GM12878 (cell line): ENCODE measurements at regions not wholly inside any gene's neighbourhood (a gene's known extent, or its start where the extent isn't known, plus 50 kb on each side); places are given as distances from the start of the nearest gene placed in this dataset.

Source experiments
- ATAC-seq: fragments of 200-7000 bp; cut with Tn5 transposase; 3 replicates; pipeline ENCODE4 v1.9.1; 2020; ENCODE audit warnings: mild to moderate bottlenecking, moderate library complexity
- BruUV-seq: library from RNA; stranded (reverse); fragments of 400-500 nt; replicated peaks from 2 replicates; lab custom pipeline; 2021; lab: Mats Ljungman, UMichigan
- CTCF ChIA-PET: fragments of 300-600 bp; sonication (Branson Sonifier 250); formaldehyde crosslinking; extraction: SDS; loops from one replicate; lab custom pipeline; 2021; ENCODE audit warnings: inconsistent platforms; lab: Yijun Ruan, JAX
- POLR2A ChIA-PET: fragments of 350-600 bp; formaldehyde crosslinking; extraction: SDS; loops from one replicate; lab custom pipeline; 2021; ENCODE audit warnings: inconsistent platforms; lab: Charles Lee
- RAD21 ChIA-PET: fragments of 300-600 bp; sonication (Branson Sonifier 250); formaldehyde crosslinking; loops from one replicate; lab custom pipeline; 2023; ENCODE audit warnings: antibody characterized with exemption; ENCODE audit not compliant: unreplicated experiment; lab: Charles Lee
- SMC1A ChIA-PET: fragments of 300-600 bp; sonication (Branson Sonifier 250); formaldehyde crosslinking; loops from one replicate; lab custom pipeline; 2023; ENCODE audit not compliant: unreplicated experiment, uncharacterized antibody; lab: Charles Lee
- DNase-seq: peaks from one replicate; pipeline ENCODE4 v3.0.0-alpha.2; 2011; ENCODE audit warnings: low read depth, low spot score
- FAIRE-seq: peaks from 3 replicates; lab custom pipeline; 2011; peaks lifted over from hg19 to GRCh38; lab: Jason Lieb, UNC
- H2AFZ ChIP-seq: 2 replicates; pipeline ENCODE4 v1.6.0; 2011; ENCODE audit warnings: low read depth, low read length, control low read depth; ENCODE audit not compliant: control insufficient read depth
- H3K27ac ChIP-seq: 2 replicates; pipeline ENCODE4 v1.5.1; 2011; ENCODE audit warnings: control low read depth; ENCODE audit not compliant: control insufficient read depth, insufficient read depth
- H3K27me3 ChIP-seq, 2 experiments: replicated peaks in 1 of 2; 2 replicates each; pipeline versions ENCODE4 v1.6.0 to v1.6.1; 2011; ENCODE audit warnings: low read length in 1 of 2; ENCODE audit not compliant: control insufficient read depth in 2 of 2, insufficient read depth in 2 of 2
- H3K36me3 ChIP-seq, 2 experiments: 2 replicates each; pipeline ENCODE4 v1.5.1; 2011; ENCODE audit warnings: low read length in 1 of 2; ENCODE audit not compliant: control insufficient read depth in 2 of 2, insufficient read depth in 2 of 2
- H3K4me1 ChIP-seq: 2 replicates; pipeline ENCODE4 v1.6.1; 2011; ENCODE audit warnings: mild to moderate bottlenecking, low read length, moderate library complexity, mixed read lengths; ENCODE audit not compliant: control insufficient read depth, insufficient read depth
- H3K4me2 ChIP-seq: 2 replicates; pipeline ENCODE4 v1.6.0; 2011; ENCODE audit warnings: control low read depth; ENCODE audit not compliant: control insufficient read depth, insufficient read depth
- H3K4me3 ChIP-seq: fragments of 200-600 bp; sonication (generic); 2 replicates; pipeline ENCODE4 v1.5.1; 2016
- H3K79me2 ChIP-seq: 2 replicates; pipeline ENCODE4 v1.6.0; 2011; ENCODE audit warnings: low read length; ENCODE audit not compliant: control insufficient read depth, insufficient read depth
- H3K9ac ChIP-seq: 2 replicates; pipeline ENCODE4 v1.8.0; 2011; ENCODE audit warnings: low read length, control low read depth, mixed read lengths; ENCODE audit not compliant: control insufficient read depth, insufficient read depth
- H3K9me3 ChIP-seq: replicated peaks from 3 replicates; pipeline ENCODE4 v1.5.1; 2011; ENCODE audit warnings: mild to moderate bottlenecking, low read length; ENCODE audit not compliant: control insufficient read depth, insufficient read depth
- H4K20me1 ChIP-seq: 2 replicates; pipeline ENCODE4 v1.6.0; 2011; ENCODE audit not compliant: control insufficient read depth, insufficient read depth
- ATF2 ChIP-seq: IDR thresholded peaks from 2 replicates; pipeline ENCODE4 v1.6.1; 2012; ENCODE audit warnings: low read length, inconsistent platforms
- ATF7 ChIP-seq: fragments of 450-650 bp; IDR thresholded peaks from 2 replicates; pipeline ENCODE4 v1.6.1; 2016; ENCODE audit warnings: low read depth, mild to moderate bottlenecking
- BMI1 ChIP-seq: fragments of 450-650 bp; IDR thresholded peaks from 2 replicates; pipeline ENCODE4 v1.6.1; 2016; ENCODE audit warnings: mild to moderate bottlenecking, moderate library complexity, borderline replicate concordance
- BRCA1 ChIP-seq: IDR thresholded peaks from 2 replicates; pipeline ENCODE4 v1.6.1; 2011; ENCODE audit warnings: low read depth, low read length, improper control_type of control experiment
- CREM ChIP-seq: IDR thresholded peaks from 2 replicates; pipeline ENCODE4 v1.6.1; 2014; ENCODE audit warnings: antibody characterized with exemption, low read depth
- EED ChIP-seq: sonication (generic); IDR thresholded peaks from 2 replicates; pipeline ENCODE4 v1.6.1; 2016; ENCODE audit warnings: antibody characterized with exemption, low read depth
- FOXK2 ChIP-seq: fragments of 450-650 bp; IDR thresholded peaks from 2 replicates; pipeline ENCODE4 v1.6.1; 2017; ENCODE audit warnings: mild to moderate bottlenecking, moderate library complexity
- IKZF1 ChIP-seq: fragments of 450-650 bp; conservative IDR thresholded peaks from 2 replicates; pipeline ENCODE4 v1.6.1; 2017; ENCODE audit warnings: antibody characterized with exemption, mild to moderate bottlenecking
- NR2C2 ChIP-seq: IDR thresholded peaks from 2 replicates; pipeline ENCODE4 v1.6.1; 2011; ENCODE audit warnings: borderline replicate concordance, low read depth; ENCODE audit not compliant: control insufficient read depth, insufficient read length
- POLR2A ChIP-seq: IDR thresholded peaks from 2 replicates; pipeline ENCODE4 v1.6.1; 2011; ENCODE audit warnings: low read depth, mild to moderate bottlenecking, low read length
- POU2F2 ChIP-seq: IDR thresholded peaks from 3 replicates; pipeline ENCODE4 v1.6.1; 2011; ENCODE audit warnings: low read depth, mild to moderate bottlenecking, low read length, borderline replicate concordance
- RCOR1 ChIP-seq: conservative IDR thresholded peaks from 2 replicates; pipeline ENCODE4 v1.6.1; 2012; ENCODE audit warnings: low read depth, low read length, improper control_type of control experiment
- RFX5 ChIP-seq: IDR thresholded peaks from 2 replicates; pipeline ENCODE4 v1.6.1; 2011; ENCODE audit warnings: low read depth, low read length, improper control_type of control experiment
- SUZ12 ChIP-seq: fragments of 200-600 bp; sonication (generic); IDR thresholded peaks from one replicate; pipeline ENCODE4 v1.6.1; 2018; ENCODE audit warnings: antibody characterized with exemption, mild to moderate bottlenecking; ENCODE audit not compliant: unreplicated experiment
- TBL1XR1 ChIP-seq: IDR thresholded peaks from 2 replicates; pipeline ENCODE4 v1.6.1; 2012; ENCODE audit warnings: low read depth, low read length, improper control_type of control experiment
- ZBTB11 ChIP-seq: fragments of 450-650 bp; formaldehyde crosslinking; IDR thresholded peaks from 2 replicates; pipeline ENCODE4 v1.5.0; 2022; ENCODE audit warnings: mild to moderate bottlenecking, missing genetic modification characterization
- WGBS: methylation state at CpG from one replicate; pipeline ENCODE4 v1.1.6; 2016; ENCODE audit warnings: low lambda C conversion rate; ENCODE audit not compliant: insufficient replicate concordance, insufficient coverage; ENCODE audit errors: missing lambda C conversion rate; 5-methylcytosine and 5-hydroxymethylcytosine counted together
- in situ Hi-C: fragments of 300-500 bp; cut with MboI; formaldehyde crosslinking; loops from 9 replicates; pipeline ENCODE4 v1.14.3; 2018; ENCODE audit warnings: mixed read lengths
- intact Hi-C: fragments of 100-400 bp; cut with micrococcal nuclease; formaldehyde crosslinking; loops from one replicate; pipeline ENCODE4 v1.14.2; 2022; ENCODE audit not compliant: unreplicated experiment
- TF ChIP-seq, protein P1 (sequence below): fragments of 450-650 bp; IDR thresholded peaks from 2 replicates; pipeline ENCODE4 v1.6.1; 2017; ENCODE audit warnings: low read depth, mild to moderate bottlenecking, moderate library complexity
- TF ChIP-seq, protein P2 (sequence below): IDR thresholded peaks from 2 replicates; pipeline ENCODE4 v1.6.1; 2012; ENCODE audit warnings: low read depth, low read length, improper control_type of control experiment

GRCh38 chr18:43772907-43773306 is 495.6 kb upstream of the SYT4 start:
- H3K4me3 ChIP-seq, result no peak overlapping the region
- 39% methylated on average over 1 of the region's 1 CpG for WGBS
- DNase-seq (no peak), ATAC-seq (no peak), FAIRE-seq (no peak)
- intact Hi-C loops (no loop called here), in situ Hi-C loops (no loop called here)
- no peaks in the 10 kb centered on the region for H4K20me1 ChIP-seq
- no peak overlapping the region for H3K27ac ChIP-seq
- no peak overlapping the region for H2AFZ ChIP-seq
- no peaks in the 10 kb centered on the region for H3K79me2 ChIP-seq
- no peak overlapping the region for H3K9ac ChIP-seq
- no peak overlapping the region for H3K4me2 ChIP-seq
- H3K36me3 ChIP-seq, result no peaks in the 10 kb centered on the region
- ChIA-PET POLR2A (no interaction called here), RAD21 (no interaction called here), SMC1A (no interaction called here), CTCF (no interaction called here)
- H3K4me1 ChIP-seq, result no peaks in the 10 kb centered on the region
- no TSS peak for BruUV-seq
- no peaks in the 10 kb centered on the region for H3K27me3 ChIP-seq
- no peaks in the 10 kb centered on the region for H3K9me3 ChIP-seq
- no peak for TF ChIP-seq ATF7
- TF ChIP-seq RFX5, result no peak
- TF ChIP-seq POU2F2, result no peak
- TF ChIP-seq POLR2A, result no peak
- TF ChIP-seq RCOR1, result no peak
- TF ChIP-seq FOXK2, result no peak
- no peak for TF ChIP-seq ZBTB11 (CRISPR knock-in tag)
- TF ChIP-seq NR2C2, result no peak
- TF ChIP-seq BRCA1, result no peak
- no peak for TF ChIP-seq EED
- no peak for TF ChIP-seq ATF2
- TF ChIP-seq, protein P1, sequence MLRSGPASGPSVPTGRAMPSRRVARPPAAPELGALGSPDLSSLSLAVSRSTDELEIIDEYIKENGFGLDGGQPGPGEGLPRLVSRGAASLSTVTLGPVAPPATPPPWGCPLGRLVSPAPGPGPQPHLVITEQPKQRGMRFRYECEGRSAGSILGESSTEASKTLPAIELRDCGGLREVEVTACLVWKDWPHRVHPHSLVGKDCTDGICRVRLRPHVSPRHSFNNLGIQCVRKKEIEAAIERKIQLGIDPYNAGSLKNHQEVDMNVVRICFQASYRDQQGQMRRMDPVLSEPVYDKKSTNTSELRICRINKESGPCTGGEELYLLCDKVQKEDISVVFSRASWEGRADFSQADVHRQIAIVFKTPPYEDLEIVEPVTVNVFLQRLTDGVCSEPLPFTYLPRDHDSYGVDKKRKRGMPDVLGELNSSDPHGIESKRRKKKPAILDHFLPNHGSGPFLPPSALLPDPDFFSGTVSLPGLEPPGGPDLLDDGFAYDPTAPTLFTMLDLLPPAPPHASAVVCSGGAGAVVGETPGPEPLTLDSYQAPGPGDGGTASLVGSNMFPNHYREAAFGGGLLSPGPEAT, result no peak
- no peak for TF ChIP-seq CREM
- TF ChIP-seq SUZ12, result no peak
- no peak for TF ChIP-seq IKZF1
- TF ChIP-seq TBL1XR1, result no peak
- TF ChIP-seq, protein P2, sequence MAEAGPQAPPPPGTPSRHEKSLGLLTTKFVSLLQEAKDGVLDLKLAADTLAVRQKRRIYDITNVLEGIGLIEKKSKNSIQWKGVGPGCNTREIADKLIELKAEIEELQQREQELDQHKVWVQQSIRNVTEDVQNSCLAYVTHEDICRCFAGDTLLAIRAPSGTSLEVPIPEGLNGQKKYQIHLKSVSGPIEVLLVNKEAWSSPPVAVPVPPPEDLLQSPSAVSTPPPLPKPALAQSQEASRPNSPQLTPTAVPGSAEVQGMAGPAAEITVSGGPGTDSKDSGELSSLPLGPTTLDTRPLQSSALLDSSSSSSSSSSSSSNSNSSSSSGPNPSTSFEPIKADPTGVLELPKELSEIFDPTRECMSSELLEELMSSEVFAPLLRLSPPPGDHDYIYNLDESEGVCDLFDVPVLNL, result no peak
- no peak for TF ChIP-seq BMI1
